ENCODE measurements at regions not wholly inside any gene's neighbourhood (a gene's known extent, or its start where the extent isn't known, plus 50 kb on each side); places are given as distances from the start of the nearest gene placed in this dataset.
A peak's percentile ranks its signal among the peaks of the same experiment; 100 is the strongest.
"Not testable (repeated sequence)": the region's sequence is repeated elsewhere in the genome, so short reads cannot be mapped to it uniquely, and the experiment has no call there.

- peak in 1 of 2 donors; percentile 23 for DNase-seq (ENCODE audit: low spot score in 2 of 2)
- no peak for FAIRE-seq
Measured at GRCh38 chrX:155819966-155820491, 61.1 kb upstream of the VAMP7 start.

GRCh38 chrX:155819525-155819924 lies 61.6 kb upstream of the VAMP7 start:
- DNase-seq (ENCODE audit: low spot score in 2 of 2) (no peak), FAIRE-seq (no peak)

- not testable (repeated sequence) for FAIRE-seq; DNase-seq (ENCODE audit: low spot score in 2 of 2)
Measured at GRCh38 chrX:155814391-155814790, 66.8 kb upstream of the VAMP7 start.

- FAIRE-seq = no peak
Measured at GRCh38 chrX:155779831-155780230, 101.3 kb upstream of the VAMP7 start.

GRCh38 chrX:155778844-155779553 lies 102.1 kb upstream of the VAMP7 start:
- FAIRE-seq (no peak), DNase-seq (ENCODE audit: low spot score in 2 of 2) (no peak)

More at GRCh38 chrX:155779831-155780230, 101.3 kb upstream of the VAMP7 start:
- no peak for DNase-seq (ENCODE audit: low spot score in 2 of 2)

GRCh38 chrX:155774387-155774786 lies 106.8 kb upstream of the VAMP7 start:
- DNase-seq (ENCODE audit: low spot score in 2 of 2) = no peak
- FAIRE-seq = no peak

- no peak for DNase-seq (ENCODE audit: low spot score in 2 of 2)
- FAIRE-seq = no peak
Measured at GRCh38 chrX:155767876-155768769, 113.0 kb upstream of the VAMP7 start.

GRCh38 chrX:155767051-155767875 lies 113.9 kb upstream of the VAMP7 start:
- FAIRE-seq (no peak), DNase-seq (ENCODE audit: low spot score in 2 of 2) (no peak)

- DNase-seq (ENCODE audit: low spot score in 2 of 2) (no peak), FAIRE-seq (no peak)
Measured at GRCh38 chrX:155766321-155766720, 114.8 kb upstream of the VAMP7 start.

- DNase-seq (ENCODE audit: low spot score in 2 of 2) (no peak), FAIRE-seq (no peak)
Measured at GRCh38 chrX:155761185-155761584, 120.0 kb upstream of the VAMP7 start.

GRCh38 chrX:155757046-155757759 lies 123.9 kb upstream of the VAMP7 start:
- FAIRE-seq (no peak), DNase-seq (ENCODE audit: low spot score in 2 of 2) (no peak)

GRCh38 chrX:155755706-155756337 lies 125.3 kb upstream of the VAMP7 start:
- FAIRE-seq = no peak
- no peak for DNase-seq (ENCODE audit: low spot score in 2 of 2)

- DNase-seq (ENCODE audit: low spot score in 2 of 2) = no peak
- FAIRE-seq = no peak
Measured at GRCh38 chrX:155751131-155751530, 130.0 kb upstream of the VAMP7 start.

GRCh38 chrX:155747520-155747919 lies 133.6 kb upstream of the VAMP7 start:
- DNase-seq (ENCODE audit: low spot score in 2 of 2) (no peak), FAIRE-seq (no peak)

- DNase-seq (ENCODE audit: low spot score in 2 of 2) (no peak), FAIRE-seq (no peak)
Measured at GRCh38 chrX:155745792-155746191, 133.0 kb upstream of the TMLHE start.

GRCh38 chrX:155744534-155744933 lies 131.8 kb upstream of the TMLHE start:
- no peak for DNase-seq (ENCODE audit: low spot score in 2 of 2)
- FAIRE-seq = no peak

GRCh38 chrX:155728335-155728734 lies 115.6 kb upstream of the TMLHE start:
- not testable (repeated sequence) for DNase-seq (ENCODE audit: low spot score in 2 of 2); FAIRE-seq

GRCh38 chrX:155718972-155719586 lies 106.3 kb upstream of the TMLHE start:
- FAIRE-seq (no peak), DNase-seq (ENCODE audit: low spot score in 2 of 2) (no peak)

GRCh38 chrX:155715141-155715540 lies 102.4 kb upstream of the TMLHE start:
- DNase-seq (ENCODE audit: low spot score in 2 of 2) = no peak

More at GRCh38 chrX:155715141-155715540, 102.4 kb upstream of the TMLHE start:
- FAIRE-seq = no peak
